IMR-90 (cell line): ENCODE measurements at regions not wholly inside any gene's neighbourhood (a gene's known extent, or its start where the extent isn't known, plus 50 kb on each side); places are given as distances from the start of the nearest gene placed in this dataset.
A peak's percentile ranks its signal among the peaks of the same experiment; 100 is the strongest.

Experiments used
- ATAC-seq: fragments of 200-7000 bp; cut with Tn5 transposase; 2 replicates; pipeline ENCODE4 v1.9.1; 2020; ENCODE audit warnings: low read depth, mild to moderate bottlenecking, moderate library complexity
- BruUV-seq: library from RNA; stranded (reverse); fragments of 400-500 nt; replicated peaks from 2 replicates; lab custom pipeline; 2021; lab: Mats Ljungman, UMichigan
- CTCF ChIA-PET: fragments of 300-600 bp; formaldehyde crosslinking; extraction: SDS; loops from one replicate; lab custom pipeline; 2021; ENCODE audit warnings: antibody characterized with exemption; lab: Yijun Ruan, JAX
- POLR2A ChIA-PET: fragments of 300-600 bp; sonication (Branson Sonifier 250); formaldehyde crosslinking; loops from one replicate; lab custom pipeline; 2022; ENCODE audit warnings: antibody characterized with exemption; ENCODE audit not compliant: unreplicated experiment; lab: Charles Lee
- DNase-seq: peaks from one replicate; pipeline ENCODE4 v3.0.0; 2013
- H2AFZ ChIP-seq: replicated peaks from 2 replicates; pipeline ENCODE3; 2013; ENCODE audit warnings: low read length, mild to moderate bottlenecking; ENCODE audit not compliant: poor library complexity
- H2AK5ac ChIP-seq: 2 replicates; pipeline ENCODE4 v1.6.1; 2013; ENCODE audit warnings: low read depth, low read length, inconsistent platforms
- H2AK9ac ChIP-seq: replicated peaks from 2 replicates; pipeline ENCODE3; 2013; ENCODE audit warnings: mild to moderate bottlenecking, low read depth, low read length, moderate library complexity; ENCODE audit not compliant: poor library complexity
- H2BK120ac ChIP-seq: 2 replicates; pipeline ENCODE4 v1.6.1; 2013; ENCODE audit warnings: low read depth, low read length, inconsistent platforms
- H2BK15ac ChIP-seq: 3 replicates; pipeline ENCODE4 v1.6.1; 2013; ENCODE audit warnings: low read depth, low read length, inconsistent platforms
- H2BK20ac ChIP-seq: 2 replicates; pipeline ENCODE4 v1.6.1; 2013; ENCODE audit warnings: low read depth, mild to moderate bottlenecking, inconsistent platforms, low read length, moderate library complexity
- H2BK5ac ChIP-seq: 2 replicates; pipeline ENCODE4 v1.6.1; 2013; ENCODE audit warnings: mild to moderate bottlenecking, low read depth, low read length, inconsistent platforms; ENCODE audit not compliant: poor library complexity, severe bottlenecking
- H3K14ac ChIP-seq: replicated peaks from 2 replicates; pipeline ENCODE4 v1.6.1; 2013; ENCODE audit warnings: low read depth, low read length, inconsistent platforms
- H3K18ac ChIP-seq: 2 replicates; pipeline ENCODE4 v1.6.1; 2013; ENCODE audit warnings: low read depth, low read length, control low read depth
- H3K23ac ChIP-seq: 2 replicates; pipeline ENCODE4 v1.6.1; 2013; ENCODE audit warnings: low read depth, low read length, inconsistent platforms
- H3K27ac ChIP-seq: 2 replicates; pipeline ENCODE4 v1.5.1; 2013; ENCODE audit warnings: mild to moderate bottlenecking, control low read depth, low read length; ENCODE audit not compliant: insufficient read depth
- H3K27me3 ChIP-seq: 2 replicates; pipeline ENCODE4 v1.6.1; 2013; ENCODE audit warnings: low read length; ENCODE audit not compliant: control insufficient read depth, insufficient read depth
- H3K36me3 ChIP-seq: 2 replicates; pipeline ENCODE4 v1.6.1; 2013; ENCODE audit warnings: low read length, mixed read lengths; ENCODE audit not compliant: control insufficient read depth, insufficient read depth
- H3K4ac ChIP-seq: 2 replicates; pipeline ENCODE4 v1.6.1; 2013; ENCODE audit warnings: low read depth, low read length, inconsistent platforms
- H3K4me1 ChIP-seq: 2 replicates; pipeline ENCODE4 v1.6.1; 2013; ENCODE audit warnings: low read length, mixed read lengths; ENCODE audit not compliant: control insufficient read depth, insufficient read depth
- H3K4me2 ChIP-seq: 2 replicates; pipeline ENCODE4 v1.6.1; 2013; ENCODE audit warnings: low read depth, mild to moderate bottlenecking, control low read depth, low read length, moderate library complexity
- H3K4me3 ChIP-seq: 2 replicates; pipeline ENCODE4 v1.5.1; 2013; ENCODE audit warnings: low read depth, mild to moderate bottlenecking, control low read depth, low read length, moderate library complexity; ENCODE audit not compliant: insufficient read depth
- H3K56ac ChIP-seq: 2 replicates; pipeline ENCODE4 v1.6.1; 2013; ENCODE audit warnings: low read length, inconsistent platforms; ENCODE audit not compliant: insufficient read depth; ENCODE audit errors: extremely low read depth
- H3K79me1 ChIP-seq, 2 experiments: 2 replicates each; pipeline ENCODE4 v1.6.1; 2013; ENCODE audit warnings: low read length in 2 of 2, inconsistent platforms in 1 of 2, low read depth in 1 of 2
- H3K9ac ChIP-seq: 2 replicates; pipeline ENCODE4 v1.6.1; 2013; ENCODE audit warnings: low read depth, low read length, control low read depth
- H3K9me1 ChIP-seq: 2 replicates; pipeline ENCODE4 v1.6.1; 2013; ENCODE audit warnings: low read length, inconsistent platforms; ENCODE audit not compliant: insufficient read depth
- H3K9me3 ChIP-seq: 2 replicates; pipeline ENCODE4 v1.6.1; 2013; ENCODE audit warnings: low read length; ENCODE audit not compliant: control insufficient read depth, insufficient read depth
- H4K20me1 ChIP-seq: 2 replicates; pipeline ENCODE4 v1.6.1; 2013; ENCODE audit warnings: low read length, inconsistent platforms; ENCODE audit not compliant: insufficient read depth
- H4K5ac ChIP-seq: 2 replicates; pipeline ENCODE4 v1.6.1; 2013; ENCODE audit warnings: mild to moderate bottlenecking, low read depth, low read length, control low read depth
- H4K8ac ChIP-seq, 2 experiments: 2 replicates each; pipeline ENCODE4 v1.6.1; 2013; ENCODE audit warnings: low read depth in 2 of 2, low read length in 2 of 2, control low read depth in 1 of 2, inconsistent platforms in 1 of 2
- H4K91ac ChIP-seq: 2 replicates; pipeline ENCODE4 v1.6.1; 2013; ENCODE audit warnings: low read depth, low read length, inconsistent platforms; ENCODE audit not compliant: insufficient read depth
- CEBPB ChIP-seq: IDR thresholded peaks from 2 replicates; pipeline ENCODE4 v1.6.1; 2012; ENCODE audit warnings: low read depth, low read length, improper control_type of control experiment
- USF2 ChIP-seq: fragments of 150-350 bp; IDR thresholded peaks from 2 replicates; pipeline ENCODE4 v1.6.1; 2017; ENCODE audit warnings: mild to moderate bottlenecking, antibody characterized with exemption, low read length, low read depth
- WGBS, 2 experiments: methylation state at CpG; one replicate each; pipeline versions ENCODE4 v1.1.5 to v1.1.7; 2013; ENCODE audit warnings: missing lambda C conversion rate in 2 of 2; ENCODE audit not compliant: insufficient read length in 1 of 2; ENCODE audit errors: extremely low coverage in 2 of 2; 5-methylcytosine and 5-hydroxymethylcytosine counted together
- dilution Hi-C: fragments of 300-500 bp; cut with HindIII; formaldehyde crosslinking; loops from one replicate; pipeline ENCODE4 v1.14.3; 2018; ENCODE audit warnings: low sequenced_read_pairs; ENCODE audit not compliant: unreplicated experiment
- in situ Hi-C: fragments of 300-500 bp; cut with MboI; formaldehyde crosslinking; loops from 3 replicates; pipeline ENCODE4 v1.14.3; 2019; ENCODE audit warnings: low sequenced_read_pairs, inconsistent platforms, mixed read lengths
- intact Hi-C: fragments of 100-400 bp; cut with micrococcal nuclease; formaldehyde crosslinking; loops from 2 replicates; pipeline ENCODE4 v1.10.0; 2022

DNA sequence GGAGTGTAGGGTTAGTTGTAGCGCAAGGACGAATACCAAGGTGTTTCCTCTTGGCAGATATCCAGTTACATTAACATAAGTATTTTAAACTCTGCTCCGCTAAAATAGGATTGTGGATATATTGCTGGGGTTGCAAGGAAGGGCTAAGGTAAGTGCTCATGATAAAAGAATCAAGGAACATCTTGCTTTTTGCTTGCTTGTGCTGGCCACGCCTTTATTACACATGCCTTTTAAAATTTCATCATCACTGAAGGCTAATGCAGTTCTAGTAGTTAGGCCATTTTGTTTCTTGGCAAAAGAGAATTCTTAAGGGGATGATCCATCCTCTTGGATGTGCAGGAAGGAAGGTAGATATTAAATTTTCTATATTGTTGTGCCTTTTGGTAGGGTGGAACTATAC lies 415.6 kb upstream of the TPM1 start:
- H2BK120ac ChIP-seq: no peak overlapping the region
- H3K27ac ChIP-seq: no peak overlapping the region
- dilution Hi-C loops (no loop called here), in situ Hi-C loops (no loop called here), intact Hi-C loops (no loop called here)
- H2BK15ac ChIP-seq: no peak overlapping the region
- WGBS, 2 experiments: no CpG with 5 or more reads among the region's 4 CpGs
- POLR2A ChIA-PET: no interaction called here
- TF ChIP-seq USF2 (no peak), CEBPB (0 out of 2 replicates have a peak, but pooled peaks have one; percentile 7)
- DNase-seq (no peak), ATAC-seq (no peak)
- H2BK20ac ChIP-seq: no peak overlapping the region
- H3K4me3 ChIP-seq: no peak overlapping the region
- no peaks in the 10 kb centered on the region for H3K9me3 ChIP-seq
- no peak overlapping the region for H2AFZ ChIP-seq
- no peak overlapping the region for H2BK5ac ChIP-seq
- H3K4me2 ChIP-seq: no peak overlapping the region
- H3K27me3 ChIP-seq: no peaks in the 10 kb centered on the region
- H4K20me1 ChIP-seq: no peaks in the 10 kb centered on the region
- H3K56ac ChIP-seq: no peak overlapping the region
- no peak overlapping the region for H3K4ac ChIP-seq
- no peak overlapping the region for H3K14ac ChIP-seq
- CTCF ChIA-PET: no interaction called here
- peaks cover 4 to 10% of the 10 kb centered on the region in 2 experiments; a peak in 1 of 4 replicates for H3K79me1 ChIP-seq
- BruUV-seq: no TSS peak
- H4K8ac ChIP-seq: no peak overlapping the region
- H3K23ac ChIP-seq: no peak overlapping the region
- no peak overlapping the region for H3K9ac ChIP-seq
- H4K91ac ChIP-seq: no peak overlapping the region
- H2AK9ac ChIP-seq: no peak overlapping the region
- no peak overlapping the region for H2AK5ac ChIP-seq
- H3K36me3 ChIP-seq: no peaks in the 10 kb centered on the region
- peaks cover 14% of the 10 kb centered on the region for H3K4me1 ChIP-seq
- H3K9me1 ChIP-seq: peaks cover 6% of the 10 kb centered on the region
- H3K18ac ChIP-seq: no peak overlapping the region
- H4K5ac ChIP-seq: no peak overlapping the region
